Testis (tissue), 2 donors: ENCODE measurements at regions not wholly inside any gene's neighbourhood (a gene's known extent, or its start where the extent isn't known, plus 50 kb on each side); places are given as distances from the start of the nearest gene placed in this dataset.
"Not testable (repeated sequence)": the region's sequence is repeated elsewhere in the genome, so short reads cannot be mapped to it uniquely, and the experiment has no call there.

Experiments used
- DNase-seq: peaks from one replicate; pipeline ENCODE4 v3.0.0-alpha.2; 2019
- H3K27ac ChIP-seq, 2 donors: fragments of 200-600 bp; sonication (generic); one replicate each; pipeline ENCODE4 v1.5.1; 2019
- H3K27me3 ChIP-seq: fragments of 200-600 bp; sonication (generic); one replicate; pipeline ENCODE4 v1.5.1; 2019
- H3K36me3 ChIP-seq: fragments of 200-600 bp; sonication (generic); one replicate; pipeline ENCODE4 v1.5.1; 2017; ENCODE audit warnings: low read depth; ENCODE audit errors: missing control alignments
- H3K4me1 ChIP-seq: fragments of 200-600 bp; sonication (generic); one replicate; pipeline ENCODE4 v1.5.1; 2019
- H3K4me3 ChIP-seq, 2 donors: fragments of 200-600 bp; sonication (generic); one replicate each; pipeline ENCODE4 v1.5.1; 2017 to 2019
- H3K9me3 ChIP-seq: fragments of 200-600 bp; sonication (generic); one replicate; pipeline ENCODE4 v1.5.1; 2017
- POLR2A ChIP-seq: fragments of 450-650 bp; IDR thresholded peaks from one replicate; pipeline ENCODE4 v1.6.1; 2017; ENCODE audit warnings: antibody characterized with exemption, mild to moderate bottlenecking, moderate library complexity
- WGBS, 2 donors: methylation state at CpG; one replicate each; pipeline ENCODE4 v1.1.5; 2018; 5-methylcytosine and 5-hydroxymethylcytosine counted together
- intact Hi-C: fragments of 100-400 bp; cut with DNase I; formaldehyde crosslinking; loops from one replicate; pipeline ENCODE4 v1.15.1; 2023; ENCODE audit warnings: low total_unique reads
- TF ChIP-seq, protein P1 (sequence below), 3 experiments: fragments of 450-650 bp in 2 of 3; fragments of 200-600 bp in 1 of 3; sonication (generic) in 1 of 3; IDR thresholded peaks; one replicate each; pipeline ENCODE4 v1.5.1; 2016 to 2019; ENCODE audit warnings: antibody characterized with exemption in 3 of 3, mild to moderate bottlenecking in 2 of 3, moderate library complexity in 1 of 3

- intact Hi-C loops, H3K4me3 ChIP-seq, H3K27me3 ChIP-seq, H3K4me1 ChIP-seq, DNase-seq, H3K9me3 ChIP-seq, H3K36me3 ChIP-seq, H3K27ac ChIP-seq: not testable (repeated sequence)
- 93% methylated on average over 19 of the region's 21 CpGs; no CpG with 5 or more reads in 1 of the 2 donors for WGBS, 2 donors
Observed at GRCh38 chrX:149420566-149420965, 84.5 kb downstream of the IDS start.

GRCh38 chrX:149398027-149398426, 107.1 kb downstream of the IDS start:
- H3K36me3 ChIP-seq, result no peaks in the 10 kb centered on the region
- intact Hi-C loops, result no loop called here
- no peaks in the 10 kb centered on the region for H3K27me3 ChIP-seq
- DNase-seq, result no peak
- H3K4me3 ChIP-seq, result no peak overlapping the region
- H3K27ac ChIP-seq, result no peak overlapping the region
- no peaks in the 10 kb centered on the region for H3K9me3 ChIP-seq
- TF ChIP-seq POLR2A, result no peak
- TF ChIP-seq, protein P1, sequence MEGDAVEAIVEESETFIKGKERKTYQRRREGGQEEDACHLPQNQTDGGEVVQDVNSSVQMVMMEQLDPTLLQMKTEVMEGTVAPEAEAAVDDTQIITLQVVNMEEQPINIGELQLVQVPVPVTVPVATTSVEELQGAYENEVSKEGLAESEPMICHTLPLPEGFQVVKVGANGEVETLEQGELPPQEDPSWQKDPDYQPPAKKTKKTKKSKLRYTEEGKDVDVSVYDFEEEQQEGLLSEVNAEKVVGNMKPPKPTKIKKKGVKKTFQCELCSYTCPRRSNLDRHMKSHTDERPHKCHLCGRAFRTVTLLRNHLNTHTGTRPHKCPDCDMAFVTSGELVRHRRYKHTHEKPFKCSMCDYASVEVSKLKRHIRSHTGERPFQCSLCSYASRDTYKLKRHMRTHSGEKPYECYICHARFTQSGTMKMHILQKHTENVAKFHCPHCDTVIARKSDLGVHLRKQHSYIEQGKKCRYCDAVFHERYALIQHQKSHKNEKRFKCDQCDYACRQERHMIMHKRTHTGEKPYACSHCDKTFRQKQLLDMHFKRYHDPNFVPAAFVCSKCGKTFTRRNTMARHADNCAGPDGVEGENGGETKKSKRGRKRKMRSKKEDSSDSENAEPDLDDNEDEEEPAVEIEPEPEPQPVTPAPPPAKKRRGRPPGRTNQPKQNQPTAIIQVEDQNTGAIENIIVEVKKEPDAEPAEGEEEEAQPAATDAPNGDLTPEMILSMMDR (IDR thresholded peaks at IDR 0.05), result no peak
- 27 to 45% methylated on average over 2 of the region's 2 CpGs for WGBS, 2 donors
- no peaks in the 10 kb centered on the region for H3K4me1 ChIP-seq

DNA sequence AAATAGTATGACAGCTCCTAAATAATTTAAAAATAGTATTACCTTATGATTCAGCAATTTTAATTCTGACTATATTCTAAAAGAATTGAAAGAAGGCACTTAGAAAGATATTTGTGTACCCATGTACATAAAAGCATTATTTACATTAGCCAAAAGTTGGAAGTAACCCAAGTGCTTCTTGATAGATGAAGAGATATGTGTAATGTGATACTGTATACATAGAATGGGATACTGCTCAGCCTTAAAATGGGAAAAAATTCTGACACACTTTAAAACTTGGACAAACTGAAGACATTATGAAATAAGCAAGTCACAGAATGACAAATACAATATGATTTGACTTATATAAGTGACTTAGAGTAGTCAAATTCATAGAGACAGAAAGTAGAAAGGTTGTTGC, 112.2 kb downstream of the IDS start:
- intact Hi-C loops, result no loop called here
- no peaks in the 10 kb centered on the region for H3K36me3 ChIP-seq
- DNase-seq, result no peak
- no peak overlapping the region for H3K4me3 ChIP-seq
- H3K9me3 ChIP-seq, result no peaks in the 10 kb centered on the region
- no peak overlapping the region for H3K27ac ChIP-seq
- H3K4me1 ChIP-seq, result no peaks in the 10 kb centered on the region
- H3K27me3 ChIP-seq, result no peaks in the 10 kb centered on the region
- TF ChIP-seq, protein P1 (IDR thresholded peaks at IDR 0.05), result no peak

GRCh38 chrX:149383852-149384251, 121.3 kb downstream of the IDS start:
- Histone ChIP-seq H3K27ac (no peak overlapping the region), H3K9me3 (no peaks in the 10 kb centered on the region), H3K27me3 (no peaks in the 10 kb centered on the region), H3K4me1 (no peaks in the 10 kb centered on the region), H3K36me3 (no peaks in the 10 kb centered on the region), H3K4me3 (no peak overlapping the region)
- no peak for DNase-seq
- intact Hi-C loops, result no loop called here
- TF ChIP-seq, protein P1 (IDR thresholded peaks at IDR 0.05), result no peak
- TF ChIP-seq POLR2A, result no peak

- no peak overlapping the region for H3K27ac ChIP-seq
- H3K36me3 ChIP-seq, result no peaks in the 10 kb centered on the region
Observed at GRCh38 chrX:149374751-149375150, 130.4 kb downstream of the IDS start.

More at GRCh38 chrX:149374751-149375150, 130.4 kb downstream of the IDS start:
- Histone ChIP-seq H3K4me1 (no peaks in the 10 kb centered on the region), H3K9me3 (no peaks in the 10 kb centered on the region), H3K4me3 (no peak overlapping the region), H3K27me3 (no peaks in the 10 kb centered on the region)
- no peak for DNase-seq
- intact Hi-C loops, result no loop called here
- no peak for TF ChIP-seq POLR2A
- TF ChIP-seq, protein P1 (IDR thresholded peaks at IDR 0.05), result no peak
- 34 to 45% methylated on average over 3 of the region's 3 CpGs for WGBS, 2 donors
